HG02759 (cell line): ENCODE measurements at regions not wholly inside any gene's neighbourhood (a gene's known extent, or its start where the extent isn't known, plus 50 kb on each side); places are given as distances from the start of the nearest gene placed in this dataset.

ENCODE experiments used
- ATAC-seq: cut with Tn5 transposase; IDR thresholded peaks from one replicate; pipeline ENCODE4 v1.9.1; 2021; ENCODE audit warnings: mild to moderate bottlenecking, moderate library complexity; ENCODE audit not compliant: unreplicated experiment

DNA sequence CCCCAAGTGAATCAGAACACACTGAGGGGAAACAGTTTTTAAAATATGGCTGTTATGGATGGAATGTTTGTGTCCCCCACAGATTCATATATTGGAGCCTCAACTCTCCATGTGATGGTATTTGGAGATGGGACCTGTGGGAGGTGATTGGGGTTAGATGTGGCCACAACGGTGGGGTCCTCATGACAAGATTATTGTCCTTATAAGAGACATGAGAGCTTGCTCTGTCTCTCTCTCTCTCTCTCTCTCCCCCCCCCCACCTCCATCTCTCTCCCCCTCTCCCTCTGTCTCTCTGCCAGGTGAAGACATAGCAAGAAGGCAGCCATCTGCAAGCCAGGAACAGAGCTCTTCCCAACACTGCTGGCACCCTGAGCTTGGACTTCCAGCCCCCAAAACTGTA, 315.8 kb upstream of the MGMT start:
- ATAC-seq: no peak

DNA sequence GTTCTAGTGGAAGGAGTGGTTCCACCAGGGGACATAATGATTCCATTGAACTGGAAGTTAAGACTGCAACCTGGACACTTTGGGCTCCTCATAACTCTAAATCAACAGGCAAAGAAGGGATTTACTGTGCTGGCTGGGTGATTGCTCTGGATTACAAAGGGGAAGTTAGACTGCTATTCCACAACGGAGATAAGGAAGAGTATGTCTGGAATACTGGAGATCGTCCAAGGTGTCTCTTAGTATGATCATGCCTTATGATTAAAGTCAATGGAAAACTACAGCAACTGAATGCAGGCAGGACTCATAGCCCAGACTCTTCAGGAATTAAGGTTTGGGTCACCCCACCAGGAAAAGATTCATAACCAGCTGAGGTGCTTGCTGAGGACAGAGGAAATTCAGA, 310.6 kb upstream of the MGMT start:
- no peak for ATAC-seq

DNA sequence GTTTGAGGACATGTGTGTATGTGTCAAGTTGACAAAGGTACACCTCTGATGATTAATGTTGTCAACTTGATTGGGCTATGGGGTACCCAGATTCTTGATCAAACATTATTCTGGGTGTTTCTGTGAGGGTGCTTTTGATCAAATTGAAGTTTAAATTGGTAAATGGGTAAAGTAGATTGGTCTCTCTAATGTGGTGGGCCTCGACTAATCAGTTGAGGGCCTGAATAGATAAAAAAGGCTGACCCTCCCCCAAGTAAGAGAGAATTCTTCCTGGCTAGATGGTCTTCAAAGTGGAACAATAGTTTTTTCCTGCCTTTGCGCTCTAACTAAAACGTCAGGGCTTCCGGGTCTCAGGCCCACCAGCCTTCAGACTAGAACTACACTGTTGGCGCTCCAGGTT, 309.9 kb upstream of the MGMT start:
- ATAC-seq: no peak

DNA sequence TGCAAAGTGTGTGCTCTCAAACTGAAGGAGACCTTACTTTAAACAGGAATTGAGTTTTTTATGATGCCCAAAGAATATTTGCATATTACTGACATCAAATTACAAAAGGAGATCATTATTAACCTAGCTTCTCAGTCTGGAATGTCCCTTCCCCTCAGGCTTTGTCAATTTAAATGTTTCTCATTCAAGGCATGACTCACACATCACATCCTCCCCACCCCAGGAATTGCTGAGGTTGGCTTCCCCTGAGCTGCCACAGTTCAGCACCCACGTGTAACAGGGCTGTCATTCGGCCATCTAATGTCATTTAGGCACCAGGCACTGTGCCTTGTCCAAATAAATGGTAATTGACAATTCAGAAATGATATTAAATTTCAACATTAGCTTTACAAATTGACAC, 305.9 kb upstream of the MGMT start:
- no peak for ATAC-seq

DNA sequence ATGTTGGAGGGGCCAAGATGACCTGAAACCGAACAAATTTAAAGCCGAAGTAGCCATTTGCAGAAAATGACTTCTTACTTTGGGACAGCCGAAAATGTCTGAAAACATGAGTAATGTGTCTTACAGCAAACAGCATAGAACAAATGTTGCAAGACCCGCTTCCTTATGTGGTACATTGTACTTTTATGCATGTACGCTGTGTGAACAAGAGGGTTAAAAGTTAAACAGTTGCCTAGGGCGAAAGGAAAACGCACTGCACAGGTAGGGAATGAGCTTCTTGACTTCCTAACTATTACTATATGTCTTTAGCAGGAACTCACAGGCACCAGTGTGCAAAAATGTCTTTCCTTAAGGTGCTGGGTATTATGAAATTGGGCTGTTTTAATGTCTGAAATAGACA, 303.5 kb upstream of the MGMT start:
- ATAC-seq: no peak

DNA sequence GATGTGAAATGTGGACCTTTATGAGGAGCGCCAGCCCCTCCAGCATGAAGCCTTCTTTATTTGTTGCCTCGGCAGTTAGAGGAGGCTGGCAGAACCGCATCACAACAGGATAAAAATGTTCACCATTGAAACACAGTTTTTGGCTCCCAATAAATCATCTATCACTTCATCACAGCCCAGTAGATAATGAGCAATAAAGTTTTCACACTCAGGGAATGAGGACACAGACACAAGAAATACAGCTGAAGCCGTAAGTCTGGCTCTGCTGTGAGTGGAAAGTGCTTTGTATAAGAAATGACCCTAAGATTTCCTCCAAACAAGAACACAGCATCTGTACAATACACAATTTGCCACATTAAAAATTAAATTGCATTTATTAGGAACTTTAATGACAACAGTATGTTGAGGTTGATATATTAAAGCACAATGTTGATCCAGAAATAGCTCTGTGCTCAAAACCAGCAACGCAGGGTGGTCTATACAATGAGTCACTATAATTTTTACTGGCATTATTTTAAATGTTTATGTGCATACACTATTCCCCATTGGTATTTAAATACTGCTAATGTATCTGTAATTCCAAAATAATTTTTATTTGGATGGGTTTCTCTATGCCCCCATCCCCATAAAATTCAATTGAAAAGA, 301.8 kb upstream of the MGMT start:
- ATAC-seq: no peak

DNA sequence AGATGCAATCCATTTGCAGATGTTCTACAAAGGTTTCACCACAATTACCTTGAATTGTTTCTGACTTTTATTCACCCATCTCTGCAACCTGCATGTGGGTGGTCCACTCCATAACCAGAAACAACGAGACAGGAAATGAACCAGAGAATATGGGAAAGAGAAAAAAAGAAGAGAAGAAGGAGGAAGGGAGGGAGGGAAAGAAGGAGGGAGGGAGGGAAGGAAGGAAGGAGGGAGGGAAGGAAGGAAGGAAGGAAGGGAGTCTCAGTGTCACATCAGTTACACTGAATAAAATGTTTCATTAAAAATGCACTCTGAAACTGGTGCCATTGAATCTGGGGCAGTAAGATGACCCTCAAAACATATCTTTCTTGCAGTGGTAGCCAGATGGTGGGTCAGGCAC, 301.3 kb upstream of the MGMT start:
- ATAC-seq: no peak

DNA sequence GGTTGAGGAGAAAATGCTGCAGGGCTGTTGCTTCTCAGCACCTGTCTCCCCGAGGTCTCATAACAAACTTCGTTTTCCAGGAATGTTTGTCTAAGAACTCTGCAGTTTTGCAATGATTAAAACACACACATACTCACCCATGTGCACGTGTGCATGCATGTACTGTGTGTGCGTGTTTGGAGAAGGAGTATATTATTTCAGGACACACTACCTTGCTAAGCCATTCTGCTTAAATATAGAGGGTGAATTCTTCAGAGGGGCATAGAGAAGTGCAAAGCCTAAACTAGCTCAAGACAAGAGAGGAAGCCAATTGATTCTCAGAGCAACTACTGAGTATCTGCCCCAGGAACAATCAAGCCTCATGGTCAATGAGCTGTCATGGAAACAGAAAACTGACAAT, 298.4 kb upstream of the MGMT start:
- ATAC-seq: no peak

DNA sequence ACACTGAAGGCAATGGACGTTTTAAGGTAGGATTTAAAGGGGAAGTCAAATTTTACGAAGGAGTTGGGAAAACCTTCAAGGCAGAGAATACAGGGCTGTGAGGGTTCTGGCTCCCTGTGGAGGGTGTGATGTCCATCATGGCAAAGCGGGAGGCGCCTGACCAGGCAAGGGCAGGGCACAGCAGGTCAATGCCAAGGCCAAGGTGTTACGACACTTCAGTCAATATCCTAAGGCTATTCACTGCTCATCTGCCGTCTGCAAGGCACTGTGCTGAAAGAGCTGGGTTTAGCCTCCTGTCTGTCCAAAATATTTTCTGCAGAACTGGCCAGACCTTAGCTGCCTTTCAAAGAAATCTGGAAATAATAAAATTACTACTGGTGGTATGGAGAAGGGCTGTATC, 297.9 kb upstream of the MGMT start:
- ATAC-seq: no peak

DNA sequence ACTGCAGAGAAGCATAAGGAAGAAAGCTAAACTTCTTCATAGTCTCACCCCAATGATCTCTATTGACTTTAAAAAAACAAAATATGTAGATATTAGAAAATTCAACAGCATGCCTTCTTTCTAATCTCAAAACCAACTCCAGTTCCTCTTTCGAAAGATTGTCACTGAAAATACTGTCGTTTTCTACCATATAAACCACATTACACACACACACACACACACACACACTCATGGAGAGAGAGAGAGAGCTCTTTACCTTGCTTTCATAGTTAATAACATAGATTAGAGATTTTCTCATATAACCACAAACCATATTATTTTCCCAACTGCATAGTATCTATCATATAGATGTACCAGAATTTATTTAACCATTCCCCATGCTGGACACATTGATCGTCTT, 296.2 kb upstream of the MGMT start:
- no peak for ATAC-seq

DNA sequence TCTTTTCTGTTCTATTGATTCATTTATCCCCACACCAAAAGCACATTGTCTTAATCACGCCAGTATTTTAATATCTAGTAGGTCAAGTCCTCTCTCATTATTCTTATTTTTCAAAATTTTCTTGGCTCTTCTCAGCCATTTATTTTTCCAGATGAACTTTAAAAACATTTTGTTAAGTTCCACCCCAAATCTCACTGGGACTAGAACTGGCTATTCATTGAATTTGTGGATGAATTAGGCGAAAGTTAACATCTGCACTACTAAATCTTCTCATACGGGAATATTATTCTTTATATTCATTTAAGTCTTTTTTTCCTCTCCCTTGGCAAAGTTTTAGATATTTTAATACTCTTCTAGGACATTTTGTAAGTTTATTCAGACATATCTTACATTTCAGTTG, 295.2 kb upstream of the MGMT start:
- ATAC-seq: no peak

DNA sequence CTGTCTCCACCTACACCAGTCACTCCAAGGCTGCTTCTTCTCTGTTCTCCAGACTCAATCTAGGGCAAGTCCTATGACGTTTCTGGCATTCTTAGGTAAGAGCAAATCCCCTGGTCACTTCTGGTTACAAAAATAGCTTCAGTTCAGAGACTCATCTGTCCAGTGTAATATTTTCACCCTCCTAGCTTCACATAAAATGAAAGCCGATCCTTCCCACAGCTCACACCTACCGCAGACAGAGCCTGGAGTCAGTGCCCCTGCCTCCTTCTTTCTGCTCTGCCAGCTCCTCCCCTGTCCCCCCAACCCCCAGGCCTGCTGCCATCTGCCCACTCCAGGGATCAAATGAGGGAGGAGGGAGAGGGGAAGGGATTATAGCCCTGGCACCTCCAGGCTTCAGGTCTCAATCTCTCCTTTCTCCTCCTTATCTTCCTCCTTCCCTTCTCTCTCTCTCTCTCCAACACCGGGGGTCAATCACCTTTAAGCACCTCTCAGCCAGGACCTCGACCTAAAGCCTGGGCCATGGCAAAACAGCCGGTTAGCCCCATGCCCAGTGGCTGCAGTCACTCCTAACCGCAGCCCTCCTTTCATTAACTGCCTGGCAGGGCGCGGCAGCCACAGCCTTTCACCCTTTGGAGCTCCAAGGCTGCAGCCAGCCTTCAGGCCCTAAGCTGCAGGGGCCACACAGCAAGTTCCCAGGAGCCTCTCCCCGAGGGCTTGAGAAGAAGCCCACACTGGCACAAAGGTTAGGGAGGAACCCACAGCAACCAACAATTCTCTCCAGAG, 292.6 kb upstream of the MGMT start:
- no peak for ATAC-seq

DNA sequence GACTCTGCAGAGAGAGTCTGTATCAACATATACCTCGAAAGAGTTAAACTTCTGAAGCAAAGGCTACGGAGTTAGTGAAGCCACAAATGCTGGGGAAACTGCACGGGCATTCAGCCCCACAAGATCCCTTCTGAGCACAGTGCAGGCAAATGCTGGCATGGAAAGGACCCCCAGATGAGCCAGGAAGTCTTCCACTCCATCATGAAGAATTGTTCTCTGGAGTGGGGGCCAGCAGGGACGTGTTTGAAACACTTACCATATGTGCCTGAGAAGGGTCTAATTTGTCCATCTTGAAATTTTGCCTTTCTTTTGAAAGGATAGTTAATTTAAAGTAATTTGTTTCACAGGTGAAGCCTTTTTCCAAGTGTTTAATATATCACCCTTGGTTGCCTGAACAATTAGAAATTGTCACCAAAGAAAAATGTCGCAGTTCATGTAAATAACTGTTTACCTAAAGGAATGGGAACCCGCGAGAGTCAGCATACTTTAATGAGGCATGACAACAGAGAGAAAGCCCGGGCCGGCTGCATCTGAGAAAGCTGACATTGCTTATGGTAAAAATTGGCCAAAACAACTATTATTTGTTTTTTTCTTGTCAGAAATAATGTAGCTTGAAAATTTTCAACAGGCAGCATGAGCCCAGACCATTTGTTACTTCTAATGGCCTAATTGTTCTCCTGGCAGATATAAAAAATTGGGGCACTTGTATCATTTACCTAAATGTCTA, 287.6 kb upstream of the MGMT start:
- no peak for ATAC-seq

DNA sequence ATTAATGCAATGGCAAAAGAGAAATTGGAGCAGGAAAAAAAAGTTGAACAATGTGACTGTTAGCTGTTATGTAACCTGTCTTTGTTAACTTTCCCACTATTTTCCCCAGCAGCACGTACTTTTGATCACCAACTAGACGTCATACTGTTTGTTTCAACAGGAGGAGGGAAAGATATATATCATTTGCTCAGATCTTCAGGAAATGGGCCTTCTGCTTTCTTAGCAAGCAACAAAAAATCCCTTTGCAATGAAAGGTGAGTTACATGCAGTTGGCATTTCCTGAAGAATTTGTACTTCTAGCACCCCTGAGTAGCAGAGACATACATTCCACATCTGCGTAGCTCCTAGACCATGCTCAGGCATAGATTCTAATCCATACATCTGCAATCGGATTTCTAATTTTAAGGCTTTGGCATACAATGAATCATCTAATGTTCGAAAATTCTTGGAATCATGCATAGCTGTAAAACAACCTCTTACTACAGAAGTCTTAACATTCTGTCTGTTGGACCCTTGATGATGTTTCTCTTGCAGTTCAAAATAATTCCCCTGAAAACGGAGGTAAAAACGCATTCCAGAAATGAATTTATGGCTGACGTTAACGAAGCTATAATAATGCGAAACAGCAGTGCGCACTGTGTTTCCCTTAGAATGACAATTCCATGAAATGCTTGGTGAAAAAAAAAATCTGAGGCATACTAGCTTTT, 286.9 kb upstream of the MGMT start:
- no peak for ATAC-seq

DNA sequence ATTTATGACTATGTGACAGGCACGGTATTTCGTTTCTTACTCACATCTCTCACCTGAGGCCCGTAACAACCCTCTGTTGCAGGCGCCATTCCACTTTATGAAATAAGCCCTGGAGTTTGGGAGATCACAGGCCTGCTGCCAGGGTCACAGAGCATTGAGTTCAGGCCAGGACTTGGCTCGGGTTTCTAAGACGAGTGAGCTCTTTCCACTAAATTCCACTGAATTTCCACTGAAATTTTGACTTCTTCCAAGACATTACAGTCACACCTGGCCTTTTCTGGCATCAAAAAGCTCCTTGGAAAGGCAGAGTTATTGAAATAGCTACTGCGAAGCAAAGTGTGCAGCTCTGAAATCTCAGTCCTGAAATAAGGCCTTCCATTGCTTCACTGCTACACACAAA, 282.8 kb upstream of the MGMT start:
- ATAC-seq: no peak

DNA sequence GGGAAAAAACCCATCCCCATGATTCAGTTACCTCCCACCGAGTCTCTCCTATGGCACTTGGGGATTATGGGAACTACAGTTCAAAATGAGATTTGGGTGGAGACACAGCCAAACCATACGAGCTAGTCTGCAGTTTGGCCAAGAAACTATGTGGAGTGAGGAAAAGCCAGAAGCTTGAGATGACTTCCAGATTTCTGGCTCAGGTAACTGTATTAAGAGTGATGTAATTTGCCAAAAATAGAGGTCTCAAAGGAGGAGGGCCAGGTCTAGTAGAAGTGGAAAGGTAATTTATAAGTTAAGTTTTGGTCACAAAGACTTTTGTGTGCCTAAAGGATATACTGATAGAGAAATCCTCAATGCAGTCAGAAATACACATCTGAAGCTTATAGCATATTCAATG, 279.7 kb upstream of the MGMT start:
- ATAC-seq: no peak

DNA sequence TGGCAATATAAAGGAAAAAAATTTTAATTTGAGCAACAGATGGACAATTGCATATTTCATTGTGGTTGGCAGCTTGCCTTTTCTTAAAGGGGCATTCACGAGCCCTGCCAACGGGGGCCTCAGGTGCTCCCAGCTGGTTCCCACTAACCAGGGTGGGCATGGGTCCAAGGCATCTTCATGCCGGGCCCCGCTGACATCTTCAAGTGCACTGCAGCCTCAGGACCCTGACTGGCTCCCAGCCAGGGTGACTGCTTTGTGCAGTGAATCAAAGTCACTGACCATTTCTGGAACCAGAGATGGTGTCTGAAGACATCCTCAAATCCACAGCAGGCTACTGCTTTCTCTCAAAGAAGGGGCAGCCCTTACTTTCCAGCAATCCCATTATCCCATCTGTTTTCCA, 275.2 kb upstream of the MGMT start:
- no peak for ATAC-seq

DNA sequence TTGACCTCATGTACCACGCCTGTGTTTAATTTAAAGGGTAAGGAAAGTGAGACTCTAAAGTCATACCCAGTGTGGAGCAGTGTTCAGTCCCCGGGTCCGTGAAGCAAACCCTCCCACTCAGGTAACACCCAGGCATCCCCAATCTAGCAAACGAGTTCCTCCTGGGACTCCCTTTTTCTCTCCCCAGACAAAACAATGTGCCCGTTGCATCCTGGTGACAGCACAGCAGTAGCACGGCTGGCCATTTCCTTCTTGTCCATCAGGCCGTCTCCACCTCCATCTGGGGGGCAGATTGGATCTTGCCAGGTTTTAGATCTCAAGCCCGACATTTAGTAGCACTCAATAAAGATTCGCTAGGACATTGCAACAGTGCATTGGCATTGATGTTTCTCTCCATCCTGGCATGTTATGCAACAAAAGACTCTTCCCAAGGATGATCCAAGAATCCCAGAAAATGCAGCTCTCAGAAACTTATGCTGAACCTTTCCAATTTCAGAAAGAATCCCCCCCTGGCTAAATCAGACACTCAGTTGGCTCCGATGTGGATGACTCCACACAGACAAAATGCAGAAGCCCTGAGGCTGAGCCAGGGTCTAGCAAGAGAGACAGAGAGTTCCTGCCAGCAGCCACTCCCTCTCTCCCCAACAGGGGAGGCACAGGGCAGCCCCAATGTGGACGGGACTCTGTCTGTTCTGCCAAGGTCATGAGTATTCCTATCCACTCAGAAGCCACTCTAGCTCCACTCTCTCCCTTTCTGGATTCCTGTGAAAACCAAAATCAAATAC, 274.5 kb upstream of the MGMT start:
- ATAC-seq: no peak

DNA sequence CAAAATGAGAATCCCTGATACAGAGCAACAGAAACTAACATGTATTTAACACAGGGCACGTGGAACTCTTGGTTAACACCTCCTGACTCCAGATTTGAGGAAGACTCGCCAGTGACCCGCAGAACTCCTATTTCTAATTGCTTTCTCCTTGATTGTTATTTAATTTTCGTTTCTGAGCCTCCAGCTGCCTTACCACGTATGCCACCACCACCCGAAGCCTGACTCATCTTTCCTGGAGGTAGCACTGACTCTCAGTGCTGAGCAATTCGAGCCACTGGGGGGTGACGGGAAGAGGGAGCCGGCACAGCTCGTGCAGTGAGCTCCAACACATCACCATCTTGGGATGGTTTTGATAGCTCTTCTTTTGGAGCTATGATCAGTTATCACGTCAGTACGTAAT, 273.9 kb upstream of the MGMT start:
- no peak for ATAC-seq

DNA sequence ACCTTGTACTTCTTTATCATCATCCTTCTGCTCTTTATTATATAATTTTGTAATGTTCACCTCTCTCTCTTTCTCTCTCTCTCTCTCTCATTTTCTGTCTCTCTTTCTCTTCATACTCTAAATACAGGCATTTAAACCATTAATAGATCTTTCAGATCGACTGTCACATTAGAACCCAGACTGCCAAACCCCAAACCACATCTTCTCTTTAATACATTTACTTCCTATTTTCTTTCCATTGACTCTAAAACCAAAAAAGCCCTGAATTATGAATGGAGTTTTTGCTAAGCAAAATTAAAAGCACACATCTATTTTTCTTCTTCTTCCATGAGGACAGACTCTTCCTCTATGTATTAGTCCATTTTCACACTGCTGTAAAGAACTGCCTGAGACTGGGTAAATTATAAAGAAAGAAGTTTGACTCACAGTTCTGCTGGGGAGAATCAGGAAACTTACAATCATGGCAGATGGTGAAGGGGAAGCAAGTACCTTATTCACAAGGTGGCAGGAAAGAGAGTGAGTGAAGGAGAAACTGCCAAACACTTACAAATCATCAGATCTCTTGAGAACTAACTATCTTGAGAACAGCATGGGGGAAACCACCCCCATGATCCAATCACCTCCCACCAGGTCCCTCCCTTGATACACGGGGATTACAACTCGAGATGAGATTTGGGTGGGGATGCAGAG, 272.7 kb upstream of the MGMT start:
- no peak for ATAC-seq
